ENCODE measurements at regions not wholly inside any gene's neighbourhood (a gene's known extent, or its start where the extent isn't known, plus 50 kb on each side); places are given as distances from the start of the nearest gene placed in this dataset.

- TF ChIP-seq CTCF (IDR thresholded peaks at IDR 0.05; ENCODE audit: low read depth, low read length) (no peak), EZH2phosphoT487 (IDR thresholded peaks at IDR 0.05; ENCODE audit: low read depth) (no peak)
Observed at GRCh38 chr13:89270736-89271135, 1599.6 kb downstream of the SLITRK5 start.

Data from OCI-LY3 (cell line).